Retinal pigment epithelial cell (primary cell): ENCODE measurements at regions not wholly inside any gene's neighbourhood (a gene's known extent, or its start where the extent isn't known, plus 50 kb on each side); places are given as distances from the start of the nearest gene placed in this dataset.

ENCODE experiments used
- DNase-seq: peaks from one replicate; pipeline ENCODE4 v3.0.0-alpha.2; 2010; ENCODE audit warnings: low read depth
- H3K4me3 ChIP-seq: 2 replicates; pipeline ENCODE4 v1.5.1; 2011; ENCODE audit warnings: mild to moderate bottlenecking, low read length, control low read depth, moderate library complexity
- TF ChIP-seq, protein P1 (sequence below): conservative IDR thresholded peaks from 2 replicates; pipeline ENCODE4 v1.5.1; 2011; ENCODE audit warnings: low read depth, low read length, control low read depth, inconsistent platforms

DNA sequence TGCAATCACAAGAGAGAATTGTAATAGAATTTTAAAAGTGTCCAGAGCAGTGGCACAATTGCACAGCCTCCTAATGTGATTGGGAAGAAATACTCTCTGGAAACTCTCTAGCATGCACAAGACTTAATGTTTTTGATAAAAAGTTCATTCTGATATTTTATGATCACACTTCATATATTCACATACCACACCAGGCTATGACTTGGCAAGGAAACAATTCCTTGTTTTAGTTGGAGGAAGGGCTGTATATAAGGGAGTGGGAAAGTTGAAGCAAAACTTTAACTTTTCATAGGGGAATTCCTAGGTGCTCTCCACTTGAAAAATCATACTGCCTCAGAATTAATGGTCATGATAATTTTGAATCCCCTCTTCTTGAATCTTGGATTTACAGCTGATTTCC, 61.5 kb upstream of the ASB17 start:
- H3K4me3 ChIP-seq, result no peak overlapping the region
- DNase-seq, result no peak
- TF ChIP-seq, protein P1, sequence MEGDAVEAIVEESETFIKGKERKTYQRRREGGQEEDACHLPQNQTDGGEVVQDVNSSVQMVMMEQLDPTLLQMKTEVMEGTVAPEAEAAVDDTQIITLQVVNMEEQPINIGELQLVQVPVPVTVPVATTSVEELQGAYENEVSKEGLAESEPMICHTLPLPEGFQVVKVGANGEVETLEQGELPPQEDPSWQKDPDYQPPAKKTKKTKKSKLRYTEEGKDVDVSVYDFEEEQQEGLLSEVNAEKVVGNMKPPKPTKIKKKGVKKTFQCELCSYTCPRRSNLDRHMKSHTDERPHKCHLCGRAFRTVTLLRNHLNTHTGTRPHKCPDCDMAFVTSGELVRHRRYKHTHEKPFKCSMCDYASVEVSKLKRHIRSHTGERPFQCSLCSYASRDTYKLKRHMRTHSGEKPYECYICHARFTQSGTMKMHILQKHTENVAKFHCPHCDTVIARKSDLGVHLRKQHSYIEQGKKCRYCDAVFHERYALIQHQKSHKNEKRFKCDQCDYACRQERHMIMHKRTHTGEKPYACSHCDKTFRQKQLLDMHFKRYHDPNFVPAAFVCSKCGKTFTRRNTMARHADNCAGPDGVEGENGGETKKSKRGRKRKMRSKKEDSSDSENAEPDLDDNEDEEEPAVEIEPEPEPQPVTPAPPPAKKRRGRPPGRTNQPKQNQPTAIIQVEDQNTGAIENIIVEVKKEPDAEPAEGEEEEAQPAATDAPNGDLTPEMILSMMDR, result no peak

DNA sequence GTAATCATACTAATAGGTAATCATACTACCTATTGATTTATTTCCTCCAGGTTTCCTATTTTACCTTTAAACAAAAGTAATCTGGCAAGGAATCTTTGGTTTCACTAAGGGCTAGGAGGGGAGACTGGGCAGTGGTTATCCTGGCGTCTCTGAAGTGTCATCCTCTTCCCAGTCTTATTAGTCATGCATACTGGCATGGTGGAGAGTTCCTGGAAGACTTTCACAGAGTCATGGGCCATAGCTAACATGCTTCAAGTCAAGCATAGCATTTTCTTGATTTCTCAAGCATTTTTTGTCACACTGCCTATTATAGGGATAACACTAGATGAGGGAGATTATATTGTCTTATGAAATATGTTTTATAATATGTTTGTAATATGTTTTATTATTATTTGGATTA, 64.0 kb upstream of the ASB17 start:
- TF ChIP-seq, protein P1, result no peak
- H3K4me3 ChIP-seq, result no peak overlapping the region
- no peak for DNase-seq

DNA sequence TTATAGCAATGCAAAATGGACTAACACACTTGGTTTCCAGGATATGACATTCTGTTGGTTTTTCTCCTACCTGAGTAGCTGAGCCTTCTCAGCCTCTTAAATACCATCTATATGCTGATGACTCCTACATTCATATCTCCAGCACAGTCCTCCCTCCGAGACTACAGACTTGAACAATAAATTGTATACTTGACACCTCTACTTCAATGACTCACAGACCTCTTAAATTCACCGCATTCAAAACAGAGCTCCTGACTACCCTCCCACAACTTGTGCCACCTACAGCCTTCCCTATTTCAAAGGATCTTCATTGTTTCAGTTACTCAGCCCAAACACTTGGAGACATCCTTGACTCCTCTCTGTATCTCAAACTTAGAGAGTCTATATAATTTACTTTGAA, 66.8 kb upstream of the ASB17 start:
- TF ChIP-seq, protein P1, result no peak
- H3K4me3 ChIP-seq, result no peak overlapping the region
- no peak for DNase-seq

DNA sequence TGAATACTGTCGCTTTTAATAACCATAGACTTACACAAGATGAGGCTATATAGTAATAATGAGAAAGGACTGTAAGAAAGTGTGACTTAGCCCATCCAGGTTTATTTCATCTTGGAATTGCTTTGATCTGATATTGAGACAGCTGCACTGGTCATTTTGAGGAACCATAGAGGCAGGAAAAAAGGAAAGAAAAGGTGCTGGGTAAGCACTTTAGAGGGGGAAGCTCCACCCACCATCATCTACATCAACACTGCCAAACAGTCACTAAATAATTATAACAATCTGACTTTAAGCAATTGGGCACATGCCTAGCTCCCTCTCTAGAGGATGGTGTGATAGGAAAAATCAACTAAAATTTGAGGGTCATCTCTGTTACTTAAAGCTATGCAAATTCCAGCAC, 70.6 kb upstream of the ST6GALNAC3 start:
- no peak for DNase-seq
- no peak overlapping the region for H3K4me3 ChIP-seq
- TF ChIP-seq, protein P1, result no peak

DNA sequence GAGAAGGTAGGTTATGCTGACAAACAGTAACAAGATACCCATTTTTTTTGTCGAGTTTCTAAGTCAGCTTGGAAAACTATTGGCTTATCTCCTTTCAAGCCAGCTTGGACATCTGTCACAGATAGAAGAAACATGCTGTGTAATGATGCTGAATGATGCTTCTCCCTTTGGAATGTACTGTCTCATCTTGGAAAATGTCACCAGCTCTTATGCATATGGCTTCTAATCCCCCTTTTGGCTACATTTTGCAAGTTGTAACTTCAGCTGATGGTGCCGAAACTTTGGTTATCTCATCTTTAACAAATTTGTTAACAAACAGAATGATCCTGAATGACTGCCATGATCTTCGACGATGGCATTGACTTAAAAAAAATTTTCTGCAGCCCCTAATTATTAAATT, 68.8 kb upstream of the ST6GALNAC3 start:
- H3K4me3 ChIP-seq, result no peak overlapping the region
- TF ChIP-seq, protein P1, result no peak
- DNase-seq, result no peak

DNA sequence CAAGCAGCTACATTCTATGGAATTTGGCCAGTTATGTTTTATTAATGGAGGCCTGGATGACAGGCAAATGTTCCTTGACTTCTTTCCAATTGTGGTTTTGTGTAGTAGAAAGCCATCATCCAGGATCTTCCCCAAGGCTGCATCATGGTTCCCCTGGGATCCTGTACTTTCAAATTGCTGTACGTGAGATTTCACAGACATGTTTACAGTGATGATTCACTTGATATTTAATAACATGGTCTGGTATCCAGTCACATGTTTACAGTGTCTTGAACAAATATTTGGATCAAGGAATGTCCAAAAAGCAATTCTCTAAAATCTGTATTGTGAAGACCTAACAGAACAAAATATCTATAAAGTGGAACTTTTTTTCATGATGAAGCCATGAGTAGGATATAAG, 68.3 kb upstream of the ST6GALNAC3 start:
- TF ChIP-seq, protein P1, result no peak
- DNase-seq, result no peak
- no peak overlapping the region for H3K4me3 ChIP-seq

DNA sequence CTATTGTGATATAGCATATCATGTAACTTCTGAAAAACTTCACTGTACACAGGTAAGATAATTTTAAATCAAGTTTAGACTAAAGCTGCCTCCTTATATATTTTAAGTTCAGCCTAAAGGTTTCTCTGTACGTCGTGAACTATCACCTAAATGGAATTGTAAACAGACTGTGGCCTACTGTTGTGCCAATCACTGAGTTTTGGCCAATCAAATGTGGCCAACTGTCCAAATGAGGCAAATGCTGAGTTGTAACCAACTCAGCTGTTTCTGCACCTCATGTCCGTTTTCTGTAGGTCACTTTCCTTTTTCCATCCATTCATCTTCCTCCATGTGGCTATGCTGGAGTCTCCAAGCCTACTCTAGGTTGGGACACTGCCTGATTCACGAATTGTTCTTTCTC, 63.7 kb upstream of the ST6GALNAC3 start:
- DNase-seq, result no peak
- no peak overlapping the region for H3K4me3 ChIP-seq
- TF ChIP-seq, protein P1, result no peak
